Spinal cord (tissue), 9 donors: ENCODE measurements at regions not wholly inside any gene's neighbourhood (a gene's known extent, or its start where the extent isn't known, plus 50 kb on each side); places are given as distances from the start of the nearest gene placed in this dataset.

Experiments
- DNase-seq, 6 donors: peaks; one replicate each; pipeline versions ENCODE4 v3.0.0 to v3.0.0-alpha.2; 2013 to 2015; ENCODE audit warnings: low spot score in 6 of 6, low read depth in 4 of 6
- H3K27ac ChIP-seq: one replicate; pipeline ENCODE4 v1.5.1; 2013; ENCODE audit warnings: low read depth, low read length, control low read depth
- H3K27me3 ChIP-seq: one replicate; pipeline ENCODE4 v1.6.1; 2013; ENCODE audit warnings: low read length; ENCODE audit not compliant: control insufficient read depth, insufficient read depth
- H3K36me3 ChIP-seq: one replicate; pipeline ENCODE4 v1.6.1; 2013; ENCODE audit warnings: low read length; ENCODE audit not compliant: control insufficient read depth, insufficient read depth
- H3K4me1 ChIP-seq: one replicate; pipeline ENCODE4 v1.6.1; 2013; ENCODE audit warnings: low read length; ENCODE audit not compliant: control insufficient read depth, insufficient read depth
- H3K4me3 ChIP-seq: one replicate; pipeline ENCODE4 v1.5.1; 2013; ENCODE audit warnings: low read depth, low read length, control low read depth
- H3K9me3 ChIP-seq: one replicate; pipeline ENCODE4 v1.6.1; 2013; ENCODE audit warnings: low read length; ENCODE audit not compliant: control insufficient read depth, insufficient read depth
- WGBS: methylation state at CpG from one replicate; pipeline ENCODE4 v1.1.5; 2013; ENCODE audit warnings: missing lambda C conversion rate; ENCODE audit not compliant: insufficient coverage; 5-methylcytosine and 5-hydroxymethylcytosine counted together
- donor health status: healthy.

- no peaks in the 10 kb centered on the region for H3K9me3 ChIP-seq
- no peaks in the 10 kb centered on the region for H3K27me3 ChIP-seq
- no peaks in the 10 kb centered on the region for H3K4me1 ChIP-seq
- no peak overlapping the region for H3K4me3 ChIP-seq
- WGBS = 60% methylated on average over 1 of the region's 2 CpGs
- no peaks in the 10 kb centered on the region for H3K36me3 ChIP-seq
- no peak overlapping the region for H3K27ac ChIP-seq
- no peak for DNase-seq
Measured at GRCh38 chr9:82535432-82535998, 527.4 kb downstream of the RASEF start.

GRCh38 chr9:82538634-82539033 is 524.3 kb downstream of the RASEF start:
- Histone ChIP-seq H3K36me3 (no peaks in the 10 kb centered on the region), H3K9me3 (no peaks in the 10 kb centered on the region), H3K4me3 (no peak overlapping the region), H3K27ac (no peak overlapping the region), H3K27me3 (no peaks in the 10 kb centered on the region), H3K4me1 (no peaks in the 10 kb centered on the region)
- peak in 2 of 6 donors; percentile 36 to 77 for DNase-seq
- no CpG with 5 or more reads among the region's 1 CpG for WGBS

GRCh38 chr9:82539146-82539545 is 523.8 kb downstream of the RASEF start:
- DNase-seq = no peak
- Histone ChIP-seq H3K27me3 (no peaks in the 10 kb centered on the region), H3K27ac (no peak overlapping the region), H3K4me1 (no peaks in the 10 kb centered on the region), H3K9me3 (no peaks in the 10 kb centered on the region), H3K4me3 (no peak overlapping the region), H3K36me3 (no peaks in the 10 kb centered on the region)
- 80% methylated on average over 1 of the region's 2 CpGs for WGBS

- no peak for DNase-seq
- Histone ChIP-seq H3K36me3 (no peaks in the 10 kb centered on the region), H3K27ac (no peak overlapping the region), H3K27me3 (no peaks in the 10 kb centered on the region), H3K4me1 (no peaks in the 10 kb centered on the region), H3K4me3 (no peak overlapping the region), H3K9me3 (no peaks in the 10 kb centered on the region)
- WGBS = 94% methylated on average over 2 of the region's 2 CpGs
Measured at GRCh38 chr9:82539856-82540579, 522.9 kb downstream of the RASEF start.

- no peaks in the 10 kb centered on the region for H3K9me3 ChIP-seq
- H3K27me3 ChIP-seq = no peaks in the 10 kb centered on the region
Measured at GRCh38 chr9:82543726-82544125, 519.2 kb downstream of the RASEF start.

GRCh38 chr9:82546136-82546535 is 516.8 kb downstream of the RASEF start:
- H3K4me1 ChIP-seq = no peaks in the 10 kb centered on the region
- H3K4me3 ChIP-seq = no peak overlapping the region
- H3K9me3 ChIP-seq = no peaks in the 10 kb centered on the region
- peak in 1 of 6 donors; percentile 21 for DNase-seq
- H3K27ac ChIP-seq = no peak overlapping the region
- H3K36me3 ChIP-seq = no peaks in the 10 kb centered on the region
- no peaks in the 10 kb centered on the region for H3K27me3 ChIP-seq

More at GRCh38 chr9:82543726-82544125, 519.2 kb downstream of the RASEF start:
- H3K4me3 ChIP-seq = no peak overlapping the region
- DNase-seq = no peak
- H3K4me1 ChIP-seq = no peaks in the 10 kb centered on the region
- no peaks in the 10 kb centered on the region for H3K36me3 ChIP-seq
- H3K27ac ChIP-seq = no peak overlapping the region

- no peak overlapping the region for H3K27ac ChIP-seq
- WGBS = no CpG with 5 or more reads among the region's 1 CpG
- H3K4me1 ChIP-seq = no peaks in the 10 kb centered on the region
- no peaks in the 10 kb centered on the region for H3K36me3 ChIP-seq
- DNase-seq = peak in 1 of 6 donors; percentile 80
- no peaks in the 10 kb centered on the region for H3K9me3 ChIP-seq
- H3K4me3 ChIP-seq = no peak overlapping the region
- H3K27me3 ChIP-seq = no peaks in the 10 kb centered on the region
Measured at GRCh38 chr9:82547995-82548394, 514.9 kb downstream of the RASEF start.

- H3K36me3 ChIP-seq = no peaks in the 10 kb centered on the region
- H3K27ac ChIP-seq = no peak overlapping the region
- DNase-seq = no peak
- H3K9me3 ChIP-seq = no peaks in the 10 kb centered on the region
- no peaks in the 10 kb centered on the region for H3K27me3 ChIP-seq
- H3K4me1 ChIP-seq = no peaks in the 10 kb centered on the region
- no CpG with 5 or more reads among the region's 3 CpGs for WGBS
- H3K4me3 ChIP-seq = no peak overlapping the region
Measured at GRCh38 chr9:82549174-82549821, 513.6 kb downstream of the RASEF start.

- no peaks in the 10 kb centered on the region for H3K36me3 ChIP-seq
- no peaks in the 10 kb centered on the region for H3K9me3 ChIP-seq
- no peaks in the 10 kb centered on the region for H3K27me3 ChIP-seq
- DNase-seq = no peak
- H3K4me3 ChIP-seq = no peak overlapping the region
- H3K27ac ChIP-seq = no peak overlapping the region
- H3K4me1 ChIP-seq = no peaks in the 10 kb centered on the region
- WGBS = 100% methylated on average over 1 of the region's 2 CpGs
Measured at GRCh38 chr9:82552784-82553183, 510.2 kb downstream of the RASEF start.
